HFFc6 (cell line): ENCODE measurements at regions not wholly inside any gene's neighbourhood (a gene's known extent, or its start where the extent isn't known, plus 50 kb on each side); places are given as distances from the start of the nearest gene placed in this dataset.
"Not testable (repeated sequence)": the region's sequence is repeated elsewhere in the genome, so short reads cannot be mapped to it uniquely, and the experiment has no call there.

Experiments
- DNase-seq: peaks from one replicate; pipeline ENCODE4 v3.0.0-alpha.2; 2018
- H3K27ac Mint-ChIP-seq: 2 replicates; pipeline ENCODE4 v1.8.0; 2020; ENCODE audit warnings: mild to moderate bottlenecking, mixed read lengths
- H3K27me3 Mint-ChIP-seq: 2 replicates; pipeline ENCODE4 v1.8.0; 2021; ENCODE audit warnings: mild to moderate bottlenecking, moderate library complexity, mixed read lengths; ENCODE audit not compliant: insufficient read depth
- H3K36me3 Mint-ChIP-seq: 2 replicates; pipeline ENCODE4 v1.8.0; 2021; ENCODE audit warnings: low read depth, mixed read lengths
- H3K4me1 Mint-ChIP-seq: 2 replicates; pipeline ENCODE4 v1.8.0; 2020; ENCODE audit warnings: low read depth, mixed read lengths
- H3K4me3 Mint-ChIP-seq: 2 replicates; pipeline ENCODE4 v1.8.0; 2020; ENCODE audit warnings: mild to moderate bottlenecking, moderate library complexity, mixed read lengths
- H3K9me3 Mint-ChIP-seq: 2 replicates; pipeline ENCODE4 v1.8.0; 2020; ENCODE audit warnings: mild to moderate bottlenecking, mixed read lengths
- CTCF ChIP-seq: fragments of 200-600 bp; sonication (generic); IDR thresholded peaks from 2 replicates; pipeline ENCODE4 v1.5.0; 2021; ENCODE audit warnings: antibody characterized with exemption, mild to moderate bottlenecking

DNA sequence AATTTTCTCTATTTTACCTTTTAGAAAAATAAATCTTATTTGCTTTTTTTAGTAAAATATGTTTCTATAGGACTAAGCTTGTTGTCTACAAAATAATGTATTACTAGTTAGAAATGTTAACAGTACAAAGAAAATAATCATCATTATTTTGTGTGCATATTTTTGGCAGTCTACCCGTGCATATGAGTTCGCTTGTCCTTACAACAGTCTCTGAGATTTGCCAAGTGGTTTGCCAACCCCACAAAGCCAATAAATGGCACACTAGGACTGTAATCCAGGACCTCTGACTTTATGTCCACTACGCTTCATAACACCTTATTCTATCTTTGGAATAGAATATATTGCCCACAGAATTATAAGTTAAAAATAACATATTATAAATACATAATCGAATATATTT is 152.0 kb downstream of the KCNJ2 start:
- DNase-seq: no peak
- Mint-ChIP-seq H3K27me3 (no peaks in the 10 kb centered on the region), H3K4me1 (no peaks in the 10 kb centered on the region), H3K9me3 (peaks cover 35% of the 10 kb centered on the region), H3K27ac (no peak overlapping the region), H3K4me3 (no peak overlapping the region), H3K36me3 (peaks cover 8% of the 10 kb centered on the region)
- TF ChIP-seq CTCF: no peak

DNA sequence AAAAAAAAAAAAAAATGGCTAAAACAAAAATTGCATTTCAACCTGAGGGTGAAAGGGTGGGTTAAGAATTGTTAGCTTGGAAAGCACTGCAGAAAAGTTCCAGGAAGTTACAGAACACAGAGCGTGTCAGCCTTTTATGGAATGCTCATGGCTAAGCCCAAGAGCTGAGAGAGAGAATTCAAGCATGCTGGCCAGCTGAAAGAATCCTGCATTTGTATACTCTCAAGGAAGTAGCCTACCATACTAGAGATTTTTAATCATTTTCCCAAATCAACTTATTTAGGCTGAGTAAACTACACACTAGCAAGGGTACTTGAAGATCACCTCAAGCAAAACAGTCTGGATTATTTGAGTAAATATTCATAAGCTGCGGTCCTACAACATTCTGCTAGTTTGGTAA is 153.9 kb downstream of the KCNJ2 start:
- TF ChIP-seq CTCF: no peak
- no peaks in the 10 kb centered on the region for H3K27me3 Mint-ChIP-seq
- peaks cover 8% of the 10 kb centered on the region for H3K36me3 Mint-ChIP-seq
- no peaks in the 10 kb centered on the region for H3K4me1 Mint-ChIP-seq
- H3K27ac Mint-ChIP-seq: no peak overlapping the region
- peaks cover 31% of the 10 kb centered on the region for H3K9me3 Mint-ChIP-seq
- no peak for DNase-seq
- H3K4me3 Mint-ChIP-seq: no peak overlapping the region

GRCh38 chr17:70324031-70324430 is 154.7 kb downstream of the KCNJ2 start:
- Mint-ChIP-seq H3K4me3 (no peak overlapping the region), H3K4me1 (no peaks in the 10 kb centered on the region), H3K27ac (no peak overlapping the region), H3K36me3 (peaks cover 5% of the 10 kb centered on the region), H3K27me3 (no peaks in the 10 kb centered on the region), H3K9me3 (peaks cover 25% of the 10 kb centered on the region)
- TF ChIP-seq CTCF: no peak
- DNase-seq: no peak

- H3K4me3 Mint-ChIP-seq: no peak overlapping the region
- no peak for DNase-seq
- peaks cover 5% of the 10 kb centered on the region; the same call in 1 of the 2 replicates for H3K36me3 Mint-ChIP-seq
- no peak overlapping the region for H3K27ac Mint-ChIP-seq
- TF ChIP-seq CTCF: no peak
- peaks cover 20% of the 10 kb centered on the region for H3K9me3 Mint-ChIP-seq
- H3K4me1 Mint-ChIP-seq: no peaks in the 10 kb centered on the region
- H3K27me3 Mint-ChIP-seq: no peaks in the 10 kb centered on the region
These were observed 157.9 kb downstream of the KCNJ2 start for GRCh38 chr17:70327279-70327678.

GRCh38 chr17:70327723-70328122 is 158.4 kb downstream of the KCNJ2 start:
- no peaks in the 10 kb centered on the region for H3K27me3 Mint-ChIP-seq
- TF ChIP-seq CTCF: no peak
- peaks cover 17% of the 10 kb centered on the region for H3K9me3 Mint-ChIP-seq
- peaks cover 2% of the 10 kb centered on the region; the same call in 1 of the 2 replicates for H3K36me3 Mint-ChIP-seq
- no peaks in the 10 kb centered on the region for H3K4me1 Mint-ChIP-seq
- DNase-seq: no peak
- H3K4me3 Mint-ChIP-seq: no peak overlapping the region
- H3K27ac Mint-ChIP-seq: no peak overlapping the region

DNA sequence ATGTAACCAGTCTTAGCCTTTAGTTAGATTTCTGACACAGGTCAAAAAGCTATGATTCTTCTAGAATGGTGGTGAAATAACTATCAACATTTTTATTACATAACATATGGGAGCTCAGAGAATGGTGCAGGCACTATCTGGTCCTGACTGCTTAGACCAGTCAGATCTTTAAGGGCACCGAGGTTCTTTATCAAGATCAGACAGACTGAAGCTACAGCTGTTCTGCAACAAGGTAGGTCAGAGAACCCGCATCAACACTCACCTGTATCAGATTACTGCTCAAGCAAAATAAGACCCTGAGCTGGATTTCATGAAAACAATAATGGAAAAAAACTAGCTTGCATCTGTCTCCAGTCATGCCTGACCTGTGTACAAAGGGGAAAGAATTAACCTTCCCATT is 160.4 kb downstream of the KCNJ2 start:
- Mint-ChIP-seq H3K4me3 (no peak overlapping the region), H3K36me3 (no peaks in the 10 kb centered on the region), H3K27me3 (no peaks in the 10 kb centered on the region), H3K4me1 (no peaks in the 10 kb centered on the region), H3K27ac (no peak overlapping the region), H3K9me3 (peaks cover 11% of the 10 kb centered on the region)
- TF ChIP-seq CTCF: no peak
- no peak for DNase-seq

- not testable (repeated sequence) for H3K4me3 Mint-ChIP-seq, H3K4me1 Mint-ChIP-seq, H3K36me3 Mint-ChIP-seq, H3K27me3 Mint-ChIP-seq, DNase-seq, H3K27ac Mint-ChIP-seq
- peaks cover 21% of the 10 kb centered on the region for H3K9me3 Mint-ChIP-seq
These were observed 161.7 kb downstream of the KCNJ2 start for GRCh38 chr17:70331066-70331465.
